G401 (cell line): ENCODE measurements at regions not wholly inside any gene's neighbourhood (a gene's known extent, or its start where the extent isn't known, plus 50 kb on each side); places are given as distances from the start of the nearest gene placed in this dataset.
"Not testable (repeated sequence)": the region's sequence is repeated elsewhere in the genome, so short reads cannot be mapped to it uniquely, and the experiment has no call there.

Source experiments
- DNase-seq: peaks from one replicate; pipeline ENCODE4 v3.0.0-alpha.2; 2015; ENCODE audit warnings: low spot score
- in situ Hi-C: cut with HindIII; loops from 2 replicates; pipeline ENCODE4 v1.10.0; 2016; ENCODE audit warnings: low sequenced_read_pairs, mixed read lengths

DNA sequence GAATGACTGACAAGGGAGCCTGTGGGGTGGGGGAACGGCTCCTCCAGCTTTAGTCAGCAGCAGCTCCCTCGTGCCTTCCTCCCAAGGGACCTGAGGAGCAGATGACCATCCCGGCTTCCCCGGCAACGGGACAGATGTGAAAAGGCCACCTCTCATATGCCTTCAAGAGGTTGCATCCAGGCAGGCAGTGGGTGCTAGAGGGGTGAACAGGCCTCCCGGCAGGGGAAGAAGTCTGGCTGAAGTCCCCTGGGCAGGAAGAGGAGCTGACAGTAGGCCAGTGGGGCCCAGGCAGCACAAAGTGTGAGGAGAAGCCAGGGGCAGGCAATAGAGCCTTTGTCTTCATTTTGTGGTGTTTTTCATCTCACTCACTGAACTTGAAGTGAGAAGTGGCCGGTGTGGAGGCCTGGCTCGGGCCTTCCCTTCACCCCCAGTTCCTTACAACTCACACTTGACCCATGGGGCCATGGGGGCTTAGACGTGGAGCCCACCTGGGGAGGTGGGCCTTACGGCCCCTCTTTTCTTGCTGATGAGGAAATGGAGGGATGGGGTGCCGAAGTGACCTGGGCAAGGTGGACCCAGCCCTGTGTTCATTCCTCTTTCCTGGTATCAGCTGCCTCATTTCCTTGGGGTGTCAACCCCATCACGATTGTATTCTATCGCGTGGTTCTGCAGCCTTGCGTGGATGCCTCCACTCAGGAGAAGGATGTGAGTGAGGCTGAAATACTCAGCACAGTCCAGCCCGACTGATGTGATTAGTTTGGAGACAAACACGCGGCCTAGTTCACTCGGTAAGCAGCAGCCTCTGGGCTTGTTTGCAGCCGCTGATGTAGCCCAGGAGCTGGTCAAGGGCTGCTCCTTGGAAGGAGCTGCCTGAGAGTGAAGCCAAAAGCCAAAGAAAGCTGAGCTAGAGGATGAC is 115.5 kb upstream of the ALDH1A3 start:
- in situ Hi-C loops, result no loop called here
- DNase-seq, result no peak

DNA sequence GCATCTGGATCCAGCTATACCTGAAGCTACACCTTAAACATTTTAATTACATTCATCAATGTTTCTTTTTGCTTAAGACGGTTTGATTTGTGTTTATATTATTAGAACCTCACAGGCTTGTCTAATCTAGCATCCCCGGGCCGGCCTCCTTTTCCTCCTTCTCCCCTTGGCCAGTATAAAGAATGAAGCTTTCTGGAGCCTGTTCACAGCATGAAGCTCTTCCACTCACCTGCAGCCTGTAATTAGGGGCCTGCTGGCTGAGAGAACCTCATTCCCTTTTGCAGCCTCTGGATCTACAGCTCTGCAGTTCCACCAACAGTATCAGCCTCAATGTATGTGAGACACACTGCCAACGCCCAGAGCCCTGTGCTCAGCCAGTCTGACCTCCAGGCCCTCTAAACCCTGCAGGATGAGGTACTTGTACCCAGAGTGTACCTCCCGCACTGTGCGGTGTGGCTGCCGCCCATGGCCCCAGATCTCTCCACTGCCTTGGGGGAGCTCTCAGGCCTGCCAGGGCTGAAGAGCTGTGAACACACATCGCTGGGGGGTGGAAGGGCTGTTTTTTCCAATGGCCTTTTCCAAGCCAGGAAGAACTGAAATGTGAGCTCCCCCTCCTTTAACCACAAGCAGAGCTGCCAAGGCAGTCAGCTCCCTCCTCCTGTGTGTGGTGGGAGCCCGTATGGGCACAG is 114.7 kb upstream of the ALDH1A3 start:
- in situ Hi-C loops, result no loop called here
- no peak for DNase-seq

DNA sequence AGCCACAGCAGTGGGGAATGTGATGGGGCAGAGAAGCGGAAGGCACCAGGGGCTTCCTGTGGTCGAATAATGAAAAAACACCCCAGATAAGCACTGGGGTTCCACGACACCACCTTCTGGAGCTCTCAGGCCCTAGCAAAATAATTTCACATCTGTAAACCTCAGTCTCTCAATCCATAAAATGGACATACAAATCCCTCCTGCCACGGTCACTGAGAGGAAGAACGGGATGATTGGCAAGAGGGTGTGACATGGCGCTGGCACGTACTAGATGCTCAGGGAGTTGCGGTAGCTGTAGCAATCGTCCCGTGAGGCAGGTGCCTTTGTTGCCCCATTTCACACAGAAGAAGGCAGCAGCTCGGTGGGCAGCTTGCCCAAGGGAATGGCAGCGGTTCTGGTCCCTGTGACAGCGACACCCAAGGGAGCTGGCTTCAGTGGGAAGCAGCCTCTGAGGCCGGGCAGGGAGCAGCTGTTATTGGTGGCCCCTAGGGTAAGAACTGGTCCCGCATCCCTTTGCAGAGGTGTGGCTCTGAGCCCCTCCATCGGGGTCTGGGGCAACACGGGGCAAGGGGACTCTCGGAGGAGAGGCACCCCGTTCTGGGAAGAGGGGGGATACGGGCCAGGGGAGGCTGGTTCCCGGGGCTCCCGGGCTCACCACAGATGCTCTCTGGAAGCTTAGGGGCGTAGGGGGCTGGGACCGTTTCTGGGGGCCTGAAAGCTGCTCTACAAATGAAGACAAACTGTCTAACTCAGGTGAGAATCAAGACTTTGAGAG is 114.0 kb upstream of the ALDH1A3 start:
- no peak for DNase-seq
- in situ Hi-C loops, result no loop called here

GRCh38 chr15:100766243-100767000 is 113.2 kb upstream of the ALDH1A3 start:
- in situ Hi-C loops, result no loop called here
- no peak for DNase-seq

GRCh38 chr15:100767001-100767825 is 112.4 kb upstream of the ALDH1A3 start:
- no peak for DNase-seq
- in situ Hi-C loops, result no loop called here

- no peak for DNase-seq
- in situ Hi-C loops, result no loop called here
Observed at GRCh38 chr15:100768501-100768931, 111.1 kb upstream of the ALDH1A3 start.

DNA sequence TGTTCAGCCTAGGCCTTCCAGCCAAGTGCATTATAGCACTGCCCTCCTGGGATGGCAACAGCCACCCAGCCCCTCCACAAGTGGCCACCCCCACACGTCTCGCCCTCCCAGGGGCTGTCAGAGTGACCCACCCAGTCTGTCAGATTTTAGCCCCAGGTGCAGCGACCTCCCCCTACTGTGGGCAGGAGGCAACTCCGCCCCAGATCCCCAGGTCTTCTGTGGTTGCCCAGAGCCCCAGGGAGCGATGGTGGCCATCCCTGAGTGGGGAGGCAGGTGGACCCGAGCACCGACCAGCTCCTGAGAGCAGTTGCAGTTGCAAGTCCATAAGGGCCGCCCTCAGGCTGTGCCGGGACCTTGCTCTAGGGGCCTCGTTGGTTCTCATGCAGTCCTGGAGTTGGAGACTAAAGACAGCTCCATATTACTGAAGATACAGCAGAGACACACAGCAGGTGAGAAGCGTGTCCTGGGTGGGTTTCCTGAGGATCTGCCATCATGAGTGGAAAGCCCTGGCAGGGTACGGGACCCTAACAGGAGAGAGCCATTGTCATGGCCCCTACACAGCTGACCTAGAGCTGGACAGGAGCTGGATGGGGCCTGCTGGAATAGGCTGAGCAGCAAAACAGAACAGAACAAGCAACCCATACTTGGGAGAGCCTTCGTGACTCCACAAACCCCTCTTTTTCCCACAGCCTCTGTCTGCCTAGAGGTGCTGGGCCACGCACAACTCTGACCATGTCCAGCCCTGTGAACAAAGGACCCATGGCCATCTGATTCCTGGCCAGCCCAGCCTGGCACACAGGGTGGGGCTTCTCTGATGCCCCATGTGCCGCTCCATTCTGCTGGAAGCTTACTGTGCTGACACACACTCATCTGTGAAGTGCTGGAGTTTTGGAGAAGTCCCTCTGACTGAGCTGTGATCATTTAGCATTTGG is 110.3 kb upstream of the ALDH1A3 start:
- DNase-seq, result no peak
- in situ Hi-C loops, result no loop called here

DNA sequence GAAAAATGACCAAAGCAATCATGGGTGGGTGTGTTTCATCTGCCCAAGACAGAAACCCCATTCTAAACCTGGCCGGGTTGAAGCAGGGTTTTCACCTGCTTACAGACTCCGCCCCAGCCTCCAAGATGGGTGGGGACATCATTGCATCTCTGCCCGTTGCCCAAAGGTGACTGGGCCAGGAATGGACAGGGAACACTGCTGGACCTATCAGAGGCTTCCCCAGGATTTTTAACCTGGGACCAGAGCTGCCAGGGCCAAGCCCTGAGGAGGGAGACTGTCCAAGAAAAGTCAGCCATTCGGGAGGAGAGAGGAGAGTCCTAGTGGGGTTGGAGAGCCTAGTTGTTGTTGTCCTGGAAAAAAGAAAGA is 109.7 kb upstream of the ALDH1A3 start:
- in situ Hi-C loops, result no loop called here
- DNase-seq, result no peak

DNA sequence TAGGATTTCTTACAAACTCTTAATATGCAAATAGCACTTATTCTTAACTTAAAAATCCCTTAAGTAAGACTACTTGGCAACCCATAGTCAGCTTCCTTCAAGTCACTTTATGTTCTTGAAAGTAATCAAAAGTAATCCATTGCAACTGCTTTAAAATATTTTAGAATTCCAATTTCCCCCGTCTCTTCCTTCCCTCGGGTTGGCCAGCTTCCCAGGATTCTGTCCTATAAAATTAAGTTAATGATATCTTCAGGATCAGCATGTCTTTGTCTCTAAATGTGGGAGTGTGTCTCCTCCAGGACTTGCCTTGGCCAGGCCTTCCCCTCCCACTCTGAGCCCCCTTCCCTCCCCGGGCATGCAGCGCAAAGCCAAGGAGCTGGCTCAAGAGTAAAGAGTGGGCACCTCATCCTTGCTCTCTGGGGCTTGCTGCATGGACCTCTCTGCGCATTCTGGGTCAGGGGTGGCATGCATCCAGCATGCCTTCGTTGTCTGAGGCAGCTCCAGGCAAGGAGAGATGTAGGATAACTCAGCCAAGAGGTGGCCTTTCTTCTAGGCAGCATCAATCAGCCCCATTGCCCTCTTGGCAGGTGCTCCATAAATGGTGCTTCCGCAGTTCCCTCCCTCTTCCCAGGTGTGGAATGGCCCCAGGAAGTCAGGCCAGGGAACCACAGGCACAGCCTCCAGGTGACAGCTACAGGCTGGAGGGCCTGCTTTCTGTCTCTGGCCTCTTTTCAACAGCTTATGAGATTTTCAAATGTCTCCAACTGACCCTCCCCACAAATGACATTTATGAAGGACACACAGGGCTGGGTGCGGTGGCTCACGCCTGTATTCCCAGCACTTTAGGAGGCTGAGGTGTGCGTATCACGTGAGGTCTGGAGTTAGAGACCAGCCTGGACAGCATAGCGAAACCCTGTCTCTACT is 108.7 kb upstream of the ALDH1A3 start:
- DNase-seq, result no peak
- in situ Hi-C loops, result no loop called here

GRCh38 chr15:100771746-100772145 is 107.9 kb upstream of the ALDH1A3 start:
- no peak for DNase-seq
- in situ Hi-C loops, result no loop called here

GRCh38 chr15:100772478-100772877 is 107.2 kb upstream of the ALDH1A3 start:
- DNase-seq, result no peak
- in situ Hi-C loops, result no loop called here

- in situ Hi-C loops, result no loop called here
- DNase-seq, result no peak
Observed at GRCh38 chr15:100772892-100773520, 106.6 kb upstream of the ALDH1A3 start.

DNA sequence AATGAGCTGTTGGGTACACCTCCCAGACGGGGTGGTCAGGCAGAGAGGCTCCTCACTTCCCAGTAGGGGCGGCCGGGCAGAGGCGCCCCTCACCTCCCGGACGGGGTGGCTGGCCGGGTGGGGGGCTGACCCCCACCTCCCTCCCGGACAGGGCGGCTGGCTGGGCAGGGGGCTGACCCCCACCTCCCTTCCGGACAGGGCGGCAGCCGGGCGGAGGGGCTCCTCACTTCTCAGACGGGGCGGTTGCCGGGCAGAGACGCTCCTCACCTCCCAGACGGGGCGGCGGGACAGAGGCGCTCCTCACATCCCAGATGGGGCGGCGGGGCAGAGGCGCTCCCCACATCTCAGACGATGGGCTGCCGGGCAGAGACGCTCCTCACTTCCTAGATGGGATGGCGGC is 105.6 kb upstream of the ALDH1A3 start:
- in situ Hi-C loops, DNase-seq: not testable (repeated sequence)

- DNase-seq, result no peak
- in situ Hi-C loops, result no loop called here
Observed at GRCh38 chr15:100775581-100776185, 103.9 kb upstream of the ALDH1A3 start.

GRCh38 chr15:100777821-100778220 is 101.8 kb upstream of the ALDH1A3 start:
- DNase-seq, result no peak
- in situ Hi-C loops, result no loop called here
